CD4-positive, alpha-beta T cell (primary cell): ENCODE measurements at regions not wholly inside any gene's neighbourhood (a gene's known extent, or its start where the extent isn't known, plus 50 kb on each side); places are given as distances from the start of the nearest gene placed in this dataset.

ENCODE experiments used
- ATAC-seq: fragments of 200-7000 bp; cut with Tn5 transposase; one replicate; pipeline ENCODE4 v1.10.0; 2022; ENCODE audit warnings: mild to moderate bottlenecking; ENCODE audit not compliant: poor library complexity
- CTCF ChIA-PET: fragments of 350-600 bp; sonication (Branson Sonifier 250); formaldehyde crosslinking; loops from one replicate; lab custom pipeline; 2021; ENCODE audit warnings: antibody characterized with exemption, inconsistent platforms; lab: Charles Lee
- POLR2A ChIA-PET: fragments of 350-600 bp; sonication (Branson Sonifier 250); formaldehyde crosslinking; loops from one replicate; lab custom pipeline; 2021; ENCODE audit warnings: antibody characterized with exemption, inconsistent platforms; lab: Charles Lee
- DNase-seq, 14 experiments: peaks; one replicate each; pipeline ENCODE4 v3.0.0-alpha.2; 2013 to 2020; ENCODE audit warnings: mixed read lengths in 2 of 14
- H3K27ac ChIP-seq, 2 donors: one replicate each; pipeline versions ENCODE4 v1.5.1 to v1.7.0; 2013; ENCODE audit warnings: low read length in 2 of 2, low read depth in 1 of 2, mild to moderate bottlenecking in 1 of 2
- H3K27me3 ChIP-seq, 2 experiments: 1 replicate in 1 of 2; 2 replicates in 1 of 2; pipeline versions ENCODE4 v1.6.1 to v1.7.0; 2013; ENCODE audit warnings: low read length in 2 of 2, control low read depth in 1 of 2, mild to moderate bottlenecking in 1 of 2, moderate library complexity in 1 of 2; ENCODE audit not compliant: insufficient read depth in 2 of 2, control insufficient read depth in 1 of 2
- H3K36me3 ChIP-seq: one replicate; pipeline ENCODE4 v1.6.1; 2013; ENCODE audit warnings: low read length, control low read depth; ENCODE audit not compliant: insufficient read depth
- H3K4me1 ChIP-seq: one replicate; pipeline ENCODE4 v1.6.1; 2013; ENCODE audit warnings: low read length, control low read depth; ENCODE audit not compliant: insufficient read depth
- H3K4me3 ChIP-seq: one replicate; pipeline ENCODE4 v1.5.1; 2013; ENCODE audit warnings: mild to moderate bottlenecking, low read length, moderate library complexity
- H3K9me3 ChIP-seq, 2 experiments: 1 replicate in 1 of 2; 2 replicates in 1 of 2; pipeline versions ENCODE4 v1.6.1 to v1.7.0; 2013; ENCODE audit warnings: low read length in 2 of 2, mild to moderate bottlenecking in 2 of 2, control low read depth in 1 of 2, moderate library complexity in 1 of 2; ENCODE audit not compliant: control insufficient read depth in 1 of 2, insufficient read depth in 1 of 2
- H3K27ac Mint-ChIP-seq: one replicate; pipeline ENCODE4 v1.8.0; 2020; ENCODE audit warnings: mixed read lengths
- H3K27me3 Mint-ChIP-seq: one replicate; pipeline ENCODE4 v1.8.0; 2021; ENCODE audit warnings: mixed read lengths
- H3K36me3 Mint-ChIP-seq: one replicate; pipeline ENCODE4 v1.8.0; 2021; ENCODE audit warnings: low read depth, mixed read lengths
- H3K4me1 Mint-ChIP-seq: one replicate; pipeline ENCODE4 v1.8.0; 2021; ENCODE audit warnings: low read depth, mixed read lengths
- H3K4me3 Mint-ChIP-seq: one replicate; pipeline ENCODE4 v1.8.0; 2020; ENCODE audit warnings: mild to moderate bottlenecking, mixed read lengths
- H3K9me3 Mint-ChIP-seq: one replicate; pipeline ENCODE4 v1.8.0; 2020; ENCODE audit warnings: mixed read lengths
- CTCF ChIP-seq: fragments of 200-600 bp; IDR thresholded peaks from one replicate; pipeline ENCODE4 v1.8.0; 2022; ENCODE audit warnings: antibody characterized with exemption, mild to moderate bottlenecking
- intact Hi-C, 2 experiments: fragments of 100-400 bp; cut with DNase I in 1 of 2; cut with micrococcal nuclease in 1 of 2; formaldehyde crosslinking; loops; one replicate each; pipeline versions ENCODE4 v1.15.1 to v1.9.0; 2023 to 2025; cut with DNase I, micrococcal nuclease

GRCh38 chr10:91163869-91164474 lies 56.5 kb upstream of the PCGF5 start:
- peak overlapping the region; percentile 98 for H3K4me3 Mint-ChIP-seq
- intact Hi-C loops, result loop anchor here (1.0 to 10.0 kb wide), 8 partner anchors 37 to 1683 kb away; partner anchors contain the start of genes PCGF5 (in 2 of the 2), BTAF1 (in 1 of the 2), EXOC6 (in 1 of the 2) and HECTD2 (in 1 of the 2)
- peaks cover 32% of the 10 kb centered on the region for H3K36me3 Mint-ChIP-seq
- ATAC-seq, result peak; percentile 20
- ChIA-PET CTCF (interaction anchor here (1.0 to 2.6 kb wide), 2 partner anchors 57 to 86 kb away, joined by 3 to 16 read pairs; partner anchors contain the start of gene PCGF5), POLR2A (interaction anchor here (0.6 to 4.5 kb wide), 39 partner anchors 8 to 1750 kb away, joined by 3 to 63 read pairs (median 5); partner anchors contain the start of genes BTAF1, EXOC6, FGFBP3 and HTR7)
- peak in 13 of 14 experiments; percentile 38 to 87 (median 64) for DNase-seq
- no peak for TF ChIP-seq CTCF
- H3K4me1 Mint-ChIP-seq, result peaks cover 56% of the 10 kb centered on the region
- no peaks in the 10 kb centered on the region for H3K27me3 Mint-ChIP-seq
- H3K9me3 Mint-ChIP-seq, result no peaks in the 10 kb centered on the region
- peaks cover 0 to 5% of the 10 kb centered on the region in 2 experiments for H3K9me3 ChIP-seq
- H3K27me3 ChIP-seq, result no peaks in the 10 kb centered on the region
- peak overlapping the region; percentile 98 for H3K27ac Mint-ChIP-seq
- H3K27ac ChIP-seq, result peak overlapping the region; percentile 79 to 87
- peak overlapping the region; percentile 82 for H3K4me3 ChIP-seq
- H3K4me1 ChIP-seq, result peaks cover 19% of the 10 kb centered on the region
- no peaks in the 10 kb centered on the region for H3K36me3 ChIP-seq

GRCh38 chr10:91164520-91165065 lies 55.9 kb upstream of the PCGF5 start:
- CTCF ChIA-PET, result interaction anchor here (0.6 kb wide), 1 partner anchor 740 kb away, joined by 3 read pairs; no protein-coding TSS in a partner anchor
- peaks cover 19% of the 10 kb centered on the region for H3K4me1 ChIP-seq
- no peaks in the 10 kb centered on the region for H3K36me3 ChIP-seq
- H3K4me3 Mint-ChIP-seq, result peak overlapping the region; percentile 98
- peak overlapping the region; percentile 79 to 87 for H3K27ac ChIP-seq
- POLR2A ChIA-PET, result interaction anchor here (0.6 to 4.5 kb wide), 12 partner anchors 8 to 1751 kb away, joined by 3 to 45 read pairs (median 7); partner anchors contain the start of genes IFIT5 and PCGF5
- H3K27ac Mint-ChIP-seq, result peak overlapping the region; percentile 98
- peaks cover 33% of the 10 kb centered on the region for H3K36me3 Mint-ChIP-seq
- no peaks in the 10 kb centered on the region for H3K27me3 Mint-ChIP-seq
- H3K9me3 ChIP-seq, result peaks cover under 1 to 5% of the 10 kb centered on the region in 2 experiments
- H3K4me3 ChIP-seq, result peak overlapping the region; percentile 82
- DNase-seq, result peak in 2 of 14 experiments; percentile 7 to 19
- H3K9me3 Mint-ChIP-seq, result no peaks in the 10 kb centered on the region
- no peak for ATAC-seq
- no peak for TF ChIP-seq CTCF
- H3K27me3 ChIP-seq, result no peaks in the 10 kb centered on the region
- H3K4me1 Mint-ChIP-seq, result peaks cover 57% of the 10 kb centered on the region
- intact Hi-C loops, result loop anchor here in 1 of 2 experiments (5.0 to 10.0 kb wide), 5 partner anchors 248 to 1683 kb away; partner anchors contain the start of genes BTAF1, EXOC6, HECTD2 and RPP30

- DNase-seq, result no peak
- Mint-ChIP-seq H3K9me3 (peaks cover 8% of the 10 kb centered on the region), H3K27me3 (no peaks in the 10 kb centered on the region), H3K36me3 (peaks cover 50% of the 10 kb centered on the region), H3K4me1 (peaks cover 74% of the 10 kb centered on the region), H3K4me3 (no peak overlapping the region), H3K27ac (peak overlapping the region; percentile 2)
- H3K4me1 ChIP-seq, result peaks cover 10% of the 10 kb centered on the region
- no peak overlapping the region for H3K4me3 ChIP-seq
- intact Hi-C loops, result loop anchor here in 1 of 2 experiments (10.0 kb wide), 1 partner anchor 757 kb away; the partner anchor contains the start of gene BTAF1
- H3K27me3 ChIP-seq, result no peaks in the 10 kb centered on the region
- no peak for TF ChIP-seq CTCF
- H3K36me3 ChIP-seq, result no peaks in the 10 kb centered on the region
- peaks cover 3 to 5% of the 10 kb centered on the region in 2 experiments for H3K9me3 ChIP-seq
- ChIA-PET CTCF (no interaction called here), POLR2A (no interaction called here)
- no peak for ATAC-seq
- H3K27ac ChIP-seq, result no peak overlapping the region
Observed at GRCh38 chr10:91167406-91167805, 53.1 kb upstream of the PCGF5 start.
